PC-9 (cell line): ENCODE measurements at regions not wholly inside any gene's neighbourhood (a gene's known extent, or its start where the extent isn't known, plus 50 kb on each side); places are given as distances from the start of the nearest gene placed in this dataset.

Source experiments
- CTCF ChIP-seq: fragments of 200-600 bp; sonication (generic); conservative IDR thresholded peaks from 2 replicates; pipeline ENCODE4 v1.6.1; 2017; ENCODE audit warnings: mixed run types, antibody characterized with exemption, mild to moderate bottlenecking, moderate library complexity
- EZH2 ChIP-seq: fragments of 200-600 bp; sonication (generic); IDR thresholded peaks from 2 replicates; pipeline ENCODE4 v1.8.0; 2017; ENCODE audit warnings: antibody characterized with exemption, low read depth

DNA sequence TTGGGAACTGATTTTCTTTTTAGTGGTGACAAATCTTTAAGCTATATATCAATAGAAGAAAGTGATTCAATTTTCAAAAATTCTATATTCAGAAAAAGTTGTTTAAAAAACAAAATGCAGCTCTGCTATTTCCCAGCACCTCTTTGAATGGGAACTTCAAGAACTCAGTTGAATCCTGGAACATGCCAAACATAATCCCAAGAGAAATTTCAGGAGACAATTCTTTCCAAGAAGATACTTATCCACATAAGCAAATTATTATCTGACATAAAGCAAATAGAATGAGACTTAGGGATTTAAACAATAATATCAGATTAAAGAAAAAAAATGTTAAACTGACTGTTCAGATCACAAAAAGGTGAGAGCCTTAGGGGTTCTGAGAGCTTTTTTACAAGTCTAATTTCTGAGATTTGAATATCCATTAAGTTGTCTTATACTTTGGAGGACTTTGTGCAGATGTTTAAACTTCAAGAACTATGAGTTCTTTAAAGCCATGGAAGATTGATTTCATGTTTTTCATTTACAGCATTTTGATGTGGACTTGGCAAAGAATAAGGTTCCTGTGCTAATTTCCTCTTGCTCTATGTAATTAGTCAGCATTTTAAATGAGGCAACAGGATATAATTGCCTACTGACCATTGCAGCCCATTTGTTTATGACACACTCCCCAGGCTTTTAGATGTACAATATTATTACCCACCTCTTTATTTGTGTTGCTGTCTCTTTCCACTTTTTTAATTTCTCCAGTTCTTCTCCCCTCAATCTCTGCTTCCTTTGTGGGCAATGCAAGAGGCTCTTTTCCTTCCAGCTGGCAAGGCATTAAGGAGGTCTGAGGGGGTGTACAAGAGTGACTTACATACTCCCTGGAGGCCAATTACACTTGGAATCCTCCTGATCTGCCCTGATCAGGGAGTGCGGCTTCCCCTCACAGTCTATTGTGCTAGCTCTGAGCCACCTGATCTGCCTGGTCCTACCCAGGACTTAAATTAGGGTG lies 419.1 kb downstream of the NR2F1-AS1 start:
- no peak for TF ChIP-seq CTCF
- no peak for TF ChIP-seq EZH2
